HG02852 (cell line): ENCODE measurements at regions not wholly inside any gene's neighbourhood (a gene's known extent, or its start where the extent isn't known, plus 50 kb on each side); places are given as distances from the start of the nearest gene placed in this dataset.

Source experiments
- ATAC-seq: cut with Tn5 transposase; IDR thresholded peaks from one replicate; pipeline ENCODE4 v1.9.1; 2021; ENCODE audit warnings: mild to moderate bottlenecking, moderate library complexity; ENCODE audit not compliant: unreplicated experiment

DNA sequence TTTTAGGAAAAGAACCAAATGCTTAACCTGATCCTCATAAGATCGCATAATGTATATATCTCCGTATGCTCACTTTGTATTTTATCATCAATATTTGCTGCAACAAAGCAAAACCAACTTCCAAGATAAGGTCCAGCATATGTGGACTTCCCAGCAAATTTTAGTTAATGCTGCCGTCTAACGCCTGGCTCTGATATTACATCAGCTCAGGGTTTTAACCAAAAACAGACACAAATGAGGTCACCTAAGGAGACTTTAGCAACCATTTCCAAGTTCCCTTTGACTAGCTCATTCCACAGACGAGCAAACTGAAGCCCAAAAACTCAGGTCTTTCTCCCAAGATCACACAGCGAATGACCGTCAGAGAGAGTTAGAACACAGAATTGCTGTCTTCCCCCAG, 59.4 kb upstream of the UCN3 start:
- ATAC-seq: no peak

- ATAC-seq: no peak
Measured at GRCh38 chr10:5310914-5311313, 53.9 kb upstream of the UCN3 start.

DNA sequence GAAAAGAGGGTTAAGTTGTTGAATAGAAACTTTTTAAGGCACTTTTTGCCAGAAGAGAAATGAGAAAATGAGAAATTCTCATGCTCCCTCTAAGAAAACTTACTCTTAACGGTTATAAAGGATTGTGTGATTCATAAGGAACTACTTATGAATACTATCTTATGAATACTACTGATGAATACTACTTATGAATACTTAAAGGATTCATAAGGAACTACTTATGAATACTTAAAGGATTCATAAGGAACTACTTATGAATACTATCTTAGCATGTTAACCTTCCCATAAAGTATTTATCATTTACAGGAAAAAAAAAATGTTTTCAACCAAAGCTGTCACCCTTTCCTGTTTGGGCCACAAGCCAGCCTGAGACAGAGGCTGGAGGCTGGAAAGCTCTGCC, 53.1 kb upstream of the UCN3 start:
- no peak for ATAC-seq

- ATAC-seq: no peak
Measured at GRCh38 chr10:5314840-5315239, 49.9 kb upstream of the UCN3 start.
